ENCODE measurements at regions not wholly inside any gene's neighbourhood (a gene's known extent, or its start where the extent isn't known, plus 50 kb on each side); places are given as distances from the start of the nearest gene placed in this dataset.

- no peak for DNase-seq (ENCODE audit: low read depth)
Measured at GRCh38 chr11:95584589-95584988, 205.0 kb downstream of the FAM76B start.

- DNase-seq (ENCODE audit: low read depth), result no peak
Measured at GRCh38 chr11:95584180-95584579, 205.4 kb downstream of the FAM76B start.

GRCh38 chr11:95577716-95578460 lies 211.7 kb downstream of the FAM76B start:
- no peak for DNase-seq (ENCODE audit: low read depth)

- no peak for DNase-seq (ENCODE audit: low read depth)
Measured at GRCh38 chr11:95576146-95576845, 213.3 kb downstream of the FAM76B start.

- no peak for DNase-seq (ENCODE audit: low read depth)
Measured at GRCh38 chr11:95575517-95575916, 214.1 kb downstream of the FAM76B start.

GRCh38 chr11:95571718-95572260 lies 217.8 kb downstream of the FAM76B start:
- no peak for DNase-seq (ENCODE audit: low read depth)

- no peak for DNase-seq (ENCODE audit: low read depth)
Measured at GRCh38 chr11:95570845-95571244, 218.7 kb downstream of the FAM76B start.

- DNase-seq (ENCODE audit: low read depth), result no peak
Measured at GRCh38 chr11:95569207-95569606, 220.4 kb downstream of the FAM76B start.

- DNase-seq (ENCODE audit: low read depth), result no peak
Measured at GRCh38 chr11:95568281-95568680, 221.3 kb downstream of the FAM76B start.

- no peak for DNase-seq (ENCODE audit: low read depth)
Measured at GRCh38 chr11:95567685-95568084, 221.9 kb downstream of the FAM76B start.

- DNase-seq (ENCODE audit: low read depth), result no peak
Measured at GRCh38 chr11:95566211-95566610, 223.4 kb downstream of the FAM76B start.

- no peak for DNase-seq (ENCODE audit: low read depth)
Measured at GRCh38 chr11:95565724-95566141, 223.8 kb downstream of the FAM76B start.

GRCh38 chr11:95563859-95564258 lies 225.7 kb downstream of the FAM76B start:
- DNase-seq (ENCODE audit: low read depth), result no peak

GRCh38 chr11:95563173-95563572 lies 226.4 kb downstream of the FAM76B start:
- DNase-seq (ENCODE audit: low read depth), result no peak

- no peak for DNase-seq (ENCODE audit: low read depth)
Measured at GRCh38 chr11:95562196-95562921, 227.2 kb downstream of the FAM76B start.

- no peak for DNase-seq (ENCODE audit: low read depth)
Measured at GRCh38 chr11:95559899-95560298, 229.7 kb downstream of the FAM76B start.

- DNase-seq (ENCODE audit: low read depth), result no peak
Measured at GRCh38 chr11:95557376-95557775, 232.2 kb downstream of the FAM76B start.

GRCh38 chr11:95556342-95557163 lies 233.0 kb downstream of the FAM76B start:
- DNase-seq (ENCODE audit: low read depth), result no peak

GRCh38 chr11:95556011-95556341 lies 233.6 kb downstream of the FAM76B start:
- DNase-seq (ENCODE audit: low read depth), result no peak

- no peak for DNase-seq (ENCODE audit: low read depth)
Measured at GRCh38 chr11:95554911-95555310, 234.7 kb downstream of the FAM76B start.

GRCh38 chr11:95549301-95549700 lies 240.3 kb downstream of the FAM76B start:
- no peak for DNase-seq (ENCODE audit: low read depth)

GRCh38 chr11:95548416-95548815 lies 241.2 kb downstream of the FAM76B start:
- DNase-seq (ENCODE audit: low read depth), result no peak

All from stimulated activated CD8-positive, alpha-beta memory T cell treated with anti-CD3 and anti-CD28 coated beads, Interleukin-12 subunit alpha, Interleukin-12 subunit beta, amount 100 ng/mL, for 4 hours (primary cell).